Stimulated activated CD4-positive, alpha-beta T cell treated with anti-CD3 and anti-CD28 coated beads, Interleukin-4, amount 100 ng/mL, for 24 hours (primary cell): ENCODE measurements at regions not wholly inside any gene's neighbourhood (a gene's known extent, or its start where the extent isn't known, plus 50 kb on each side); places are given as distances from the start of the nearest gene placed in this dataset.
A peak's percentile ranks its signal among the peaks of the same experiment; 100 is the strongest.

ENCODE experiments used
- DNase-seq: peaks from one replicate; pipeline ENCODE4 v3.0.0-alpha.2; 2020

DNA sequence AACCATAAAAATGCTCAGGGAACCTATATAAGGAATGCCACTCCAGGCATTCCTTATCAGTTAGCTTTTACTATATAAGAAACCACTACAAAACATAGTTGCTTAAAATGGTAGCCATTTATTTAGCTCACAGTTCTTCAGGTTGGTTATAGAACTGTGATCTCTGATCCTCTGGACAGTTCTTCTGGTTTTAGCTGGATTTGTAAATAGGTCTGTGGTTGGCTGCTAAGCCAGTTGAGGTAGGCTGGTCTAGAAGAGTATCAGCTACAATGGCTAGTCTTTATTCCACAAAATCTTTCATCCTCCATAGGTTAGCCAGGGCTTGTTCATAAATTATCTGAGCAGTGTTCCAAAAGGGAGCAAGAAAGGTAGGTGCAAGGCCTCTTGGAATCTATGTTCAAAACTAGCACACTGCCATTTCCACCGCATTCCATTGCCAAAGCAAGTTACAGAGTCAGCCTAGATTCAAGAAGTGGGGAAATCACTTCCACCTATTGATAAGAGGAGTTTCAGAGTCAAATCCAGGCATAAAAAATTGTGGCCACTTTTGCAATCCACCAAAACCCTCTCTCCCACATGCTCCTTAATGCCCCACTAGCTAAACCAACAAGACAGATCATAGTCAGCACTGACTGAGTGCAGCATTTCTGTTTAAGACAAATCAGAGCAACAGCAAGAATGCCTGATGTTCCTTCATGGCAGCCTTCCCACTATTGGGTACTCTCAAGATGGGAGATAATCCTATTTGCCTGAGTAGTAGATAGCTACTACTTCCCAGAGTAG, 146.4 kb downstream of the IRS1 start:
- DNase-seq, result no peak

DNA sequence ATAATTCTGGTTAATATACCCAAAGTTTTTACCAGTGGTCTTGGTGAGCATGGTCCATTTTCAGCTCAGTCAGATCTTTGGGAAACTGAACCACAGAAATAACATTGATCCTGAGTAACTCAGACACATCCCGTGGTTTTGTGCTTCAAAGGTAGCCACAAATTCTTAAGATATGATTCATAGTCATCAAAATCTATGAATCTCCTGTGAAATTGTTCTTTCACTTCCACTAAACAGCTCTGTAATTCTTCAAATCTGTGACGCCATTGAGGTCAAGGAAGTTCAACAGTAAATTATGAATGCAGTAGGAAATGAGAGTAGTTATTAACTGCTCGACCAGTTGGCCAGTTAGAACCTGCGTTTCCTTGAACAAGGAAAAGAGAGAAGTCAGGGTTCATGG, 147.3 kb downstream of the IRS1 start:
- DNase-seq, result no peak

DNA sequence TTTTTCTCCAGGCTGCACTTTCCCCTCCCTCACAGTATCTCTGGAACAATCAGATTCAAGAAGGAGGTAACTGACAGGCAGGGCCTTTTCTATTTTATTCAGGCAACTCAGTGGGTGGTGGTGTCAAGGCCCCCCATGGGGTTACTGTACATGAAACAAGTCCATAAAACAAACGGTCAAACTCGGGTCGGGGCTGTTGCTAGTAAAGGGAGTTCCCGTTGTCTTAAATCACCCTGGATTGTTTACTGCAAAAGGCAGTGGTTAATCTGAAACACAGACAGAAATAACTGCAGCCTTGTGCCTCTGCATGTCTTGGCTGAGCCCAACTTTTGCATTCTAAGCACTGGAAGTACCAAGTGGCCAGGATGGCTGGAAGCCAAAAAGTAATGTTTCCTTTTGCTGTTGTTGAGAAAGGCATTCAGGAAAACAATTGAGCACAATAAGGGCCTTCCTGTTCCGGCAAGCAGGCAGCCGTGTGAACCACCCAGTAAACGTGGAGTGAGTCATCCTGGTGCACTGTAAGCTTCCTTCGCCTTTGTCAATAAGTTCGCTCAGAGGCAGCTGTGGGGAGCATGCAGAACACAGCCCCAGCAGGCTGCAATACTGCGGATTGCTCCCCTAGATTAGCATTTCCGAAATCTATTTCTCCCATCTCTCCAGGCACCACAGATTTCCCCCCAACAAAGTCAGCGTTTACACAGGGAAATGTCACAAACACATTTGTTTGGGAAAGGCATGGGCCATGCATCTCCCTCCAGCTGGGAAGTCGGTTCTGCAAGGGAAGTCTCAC, 149.6 kb downstream of the IRS1 start:
- peak; percentile 59 for DNase-seq

DNA sequence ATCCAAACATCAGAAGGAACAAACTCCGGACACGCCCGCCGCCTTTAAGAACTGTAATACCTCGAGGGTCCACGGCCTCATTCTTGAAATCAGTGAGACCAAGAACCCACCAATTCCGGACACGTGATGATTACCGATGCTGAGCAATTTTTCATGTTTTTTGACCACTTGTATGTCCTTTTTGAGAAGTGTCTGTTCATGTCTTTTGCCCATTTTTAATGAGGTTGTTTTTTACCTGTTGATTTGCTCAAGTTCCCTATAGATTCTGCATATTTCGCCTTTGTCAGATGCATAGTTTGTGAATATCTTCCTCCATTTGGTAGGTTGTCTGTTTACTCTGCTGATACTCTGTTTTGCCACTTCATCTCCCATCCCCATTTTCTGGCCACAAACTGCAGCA, 150.4 kb downstream of the IRS1 start:
- DNase-seq, result no peak

GRCh38 chr2:226647621-226648518, 151.8 kb downstream of the IRS1 start:
- no peak for DNase-seq

- no peak for DNase-seq
These were observed 155.2 kb downstream of the IRS1 start for GRCh38 chr2:226644399-226644865.

DNA sequence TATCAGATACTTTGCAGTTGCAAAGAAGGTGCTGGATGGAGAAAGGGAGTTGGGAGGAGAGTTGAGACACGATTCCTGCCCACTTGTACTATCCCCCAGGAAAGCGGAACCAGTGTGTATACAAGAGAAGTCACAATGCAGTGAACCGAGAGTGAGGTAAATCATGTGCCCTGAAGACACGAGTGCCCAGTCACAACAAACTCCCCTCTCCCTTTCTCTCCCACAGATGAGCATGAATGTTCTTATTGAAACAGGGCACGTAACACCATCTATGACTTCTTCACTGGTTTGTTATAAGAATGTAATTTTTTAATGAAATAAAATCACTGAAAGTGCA, 155.7 kb downstream of the IRS1 start:
- no peak for DNase-seq

DNA sequence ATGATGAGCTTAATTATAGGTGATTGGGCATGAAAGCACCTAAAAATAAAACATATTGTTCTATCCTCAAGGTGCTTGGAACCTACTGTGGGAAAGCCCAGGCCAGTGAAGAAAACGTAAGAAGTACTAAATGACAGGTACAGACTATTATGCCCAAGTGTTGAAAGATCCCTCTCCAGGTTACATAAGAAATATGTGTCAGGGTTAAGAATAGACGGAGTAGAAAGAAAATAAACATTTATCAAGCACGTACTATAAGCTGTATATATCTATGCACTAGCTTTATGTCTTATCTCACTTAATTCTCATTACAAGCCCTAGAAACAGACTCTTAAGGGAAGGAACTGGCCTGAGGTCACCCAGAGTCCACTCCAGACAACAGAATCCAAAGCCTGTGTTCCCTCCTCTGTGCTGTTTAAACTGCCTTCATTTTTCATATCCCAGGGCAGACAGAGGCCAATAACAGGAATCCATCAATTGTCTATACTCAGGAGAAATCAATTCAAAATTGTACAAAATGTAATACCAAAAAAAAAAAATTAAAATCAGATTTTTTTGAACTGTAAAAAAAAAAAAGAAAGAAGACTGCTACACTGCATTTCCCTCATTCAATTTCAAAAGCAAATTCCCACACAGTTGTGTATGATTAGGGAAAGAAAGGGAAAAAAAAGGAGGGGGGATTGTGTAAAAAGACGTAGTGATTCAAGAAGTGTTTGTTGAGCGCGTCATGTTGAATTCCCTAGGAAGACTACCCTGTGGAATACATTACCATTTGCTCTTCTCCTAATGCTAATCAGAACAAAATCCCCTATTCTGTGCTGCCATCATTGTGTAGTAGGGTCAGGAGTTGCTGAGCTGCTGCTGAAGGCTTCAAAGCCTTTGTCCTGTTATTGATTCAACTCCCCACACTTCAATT, 156.3 kb downstream of the IRS1 start:
- no peak for DNase-seq

- DNase-seq, result no peak
These were observed 158.6 kb downstream of the IRS1 start for GRCh38 chr2:226641008-226641407.

GRCh38 chr2:226640501-226640900, 159.1 kb downstream of the IRS1 start:
- no peak for DNase-seq

DNA sequence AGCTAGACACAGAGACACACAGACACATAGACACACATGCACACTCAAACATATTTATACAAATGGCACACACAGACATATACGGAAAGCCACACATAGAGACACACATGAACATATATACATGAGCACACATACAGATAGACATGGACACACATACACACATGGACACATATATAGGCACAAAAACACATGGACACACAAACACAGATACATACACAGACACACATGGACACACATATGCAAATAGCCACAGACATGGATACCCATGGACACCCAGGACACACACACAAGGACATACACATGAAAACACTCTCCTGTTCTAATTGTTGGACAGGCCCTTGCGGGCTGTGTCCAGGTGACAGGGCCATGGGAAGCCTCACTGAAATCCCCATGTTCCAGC, 160.1 kb downstream of the IRS1 start:
- no peak for DNase-seq

GRCh38 chr2:226638576-226638975, 161.0 kb downstream of the IRS1 start:
- DNase-seq, result no peak

DNA sequence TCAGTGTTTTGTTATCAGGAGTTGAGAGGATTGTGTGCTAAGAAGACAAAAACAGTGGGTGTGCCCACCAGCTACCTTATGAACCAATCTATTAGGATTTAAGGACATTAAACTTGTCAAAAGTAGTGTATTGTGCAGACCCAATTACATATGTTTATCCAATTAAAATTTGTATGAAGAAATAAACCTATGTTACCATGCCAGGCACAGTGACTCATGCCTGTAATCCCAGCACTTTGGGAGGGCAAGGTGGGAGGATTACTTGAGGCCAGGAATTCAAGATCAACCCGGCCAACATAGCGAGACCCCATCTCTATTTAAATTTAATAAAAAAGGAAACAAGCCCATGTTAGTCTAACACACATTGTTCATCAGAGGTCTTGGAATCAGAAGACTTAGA, 162.2 kb downstream of the IRS1 start:
- DNase-seq, result no peak

DNA sequence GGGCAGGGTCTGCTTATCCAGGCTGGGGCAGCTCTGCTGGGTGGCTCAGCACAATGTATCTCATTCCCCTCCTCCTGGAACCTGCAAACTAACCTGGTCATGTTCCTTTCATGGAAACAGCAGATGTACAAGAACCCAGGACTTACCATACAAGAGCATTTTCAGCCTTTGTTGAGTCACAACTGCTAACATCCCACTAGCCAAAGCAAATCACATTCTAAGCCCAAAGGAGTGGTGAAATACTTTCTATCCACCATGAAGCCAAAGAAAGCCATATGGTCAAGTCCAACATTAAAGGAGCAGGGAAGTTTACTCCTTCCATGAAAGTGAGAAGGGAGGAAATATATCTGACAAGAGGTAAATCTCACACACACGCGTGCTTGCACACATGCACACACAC, 163.0 kb downstream of the IRS1 start:
- DNase-seq, result no peak

- no peak for DNase-seq
These were observed 164.5 kb downstream of the IRS1 start for GRCh38 chr2:226634943-226635604.

GRCh38 chr2:226631671-226632070, 167.9 kb downstream of the IRS1 start:
- no peak for DNase-seq

GRCh38 chr2:226631187-226631586, 168.4 kb downstream of the IRS1 start:
- DNase-seq, result no peak

GRCh38 chr2:226625946-226626345, 173.7 kb downstream of the IRS1 start:
- no peak for DNase-seq

DNA sequence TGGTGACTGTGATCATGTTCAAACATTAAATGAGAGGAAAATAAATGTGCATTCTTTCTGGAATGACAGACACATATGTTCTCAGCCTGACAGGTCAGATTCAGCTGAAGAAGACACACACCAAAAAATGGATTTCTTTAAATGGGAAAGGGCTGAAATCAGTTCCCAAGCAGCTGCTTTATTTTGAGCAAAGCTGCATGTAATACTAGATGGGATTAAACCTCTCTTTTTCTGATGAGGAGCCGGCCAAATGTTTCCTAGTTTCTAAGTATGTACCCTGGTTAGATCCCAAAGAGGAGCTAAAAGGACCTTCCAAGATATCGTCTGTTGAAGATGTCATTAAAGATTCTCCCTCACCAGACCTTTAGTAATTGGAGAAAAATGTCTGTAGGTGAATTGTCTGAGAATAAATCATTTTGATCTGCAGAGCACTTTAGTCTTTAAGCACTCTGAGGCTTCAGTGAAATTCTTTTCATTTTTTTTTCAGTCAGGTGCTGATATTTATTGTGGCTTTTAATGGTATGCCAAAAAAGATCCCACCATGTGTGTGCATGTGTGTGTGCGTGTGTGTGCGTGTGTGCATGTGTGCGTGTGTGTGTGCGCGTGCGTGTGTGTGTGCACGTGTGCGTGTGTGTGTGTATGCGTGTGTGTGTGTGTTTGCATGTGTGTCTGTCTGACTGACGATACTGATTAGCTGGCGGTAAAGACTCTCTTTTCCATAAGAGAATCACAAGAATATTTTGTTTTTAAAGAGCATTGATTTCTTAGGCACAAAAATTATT, 175.8 kb downstream of the IRS1 start:
- DNase-seq, result no peak

DNA sequence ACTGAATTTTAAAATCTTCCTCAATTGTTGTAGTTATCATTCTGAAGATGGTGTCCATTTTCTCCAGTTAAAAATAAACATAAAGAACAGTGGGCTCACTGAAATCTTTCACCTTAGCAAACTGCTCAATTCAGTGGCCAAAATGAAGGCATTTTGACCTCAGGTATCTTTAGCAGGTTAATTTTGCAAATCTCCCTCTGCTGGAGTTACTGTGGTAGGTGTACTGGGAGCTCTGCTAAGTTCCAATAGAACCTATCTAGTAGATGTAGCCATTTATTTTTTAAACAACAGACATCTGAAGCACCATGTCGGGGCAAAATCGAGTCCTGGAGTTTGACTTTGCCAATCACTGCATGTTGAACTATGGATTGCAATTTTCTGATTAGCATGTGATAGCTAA, 177.1 kb downstream of the IRS1 start:
- no peak for DNase-seq

GRCh38 chr2:226620176-226620575, 179.4 kb downstream of the IRS1 start:
- no peak for DNase-seq
